HEK293 (cell line): ENCODE measurements at regions not wholly inside any gene's neighbourhood (a gene's known extent, or its start where the extent isn't known, plus 50 kb on each side); places are given as distances from the start of the nearest gene placed in this dataset.

Experiments
- IKZF3 ChIP-seq: fragments of 450-650 bp; IDR thresholded peaks from 2 replicates; pipeline ENCODE4 v1.5.0; 2018; ENCODE audit warnings: missing biosample characterization, mild to moderate bottlenecking, missing genetic modification characterization, moderate library complexity
- RBAK ChIP-seq: fragments of 450-650 bp; formaldehyde crosslinking; IDR thresholded peaks from 2 replicates; pipeline ENCODE4 v1.5.1; 2016; ENCODE audit warnings: missing biosample characterization, missing genetic modification characterization
- WT1 ChIP-seq: fragments of 450-650 bp; formaldehyde crosslinking; IDR thresholded peaks from 2 replicates; pipeline ENCODE4 v1.5.1; 2016; ENCODE audit warnings: missing biosample characterization, missing genetic modification characterization
- ZBTB21 ChIP-seq: fragments of 450-650 bp; formaldehyde crosslinking; IDR thresholded peaks from 2 replicates; pipeline ENCODE4 v1.5.1; 2017; ENCODE audit warnings: missing biosample characterization, missing genetic modification characterization
- ZNF274 ChIP-seq, 2 experiments: fragments of 200-500 bp in 1 of 2; fragments of 450-650 bp in 1 of 2; sonication (Bioruptor generic) in 1 of 2; formaldehyde crosslinking in 1 of 2; IDR thresholded peaks; 2 replicates each; pipeline versions ENCODE4 v1.5.1 to v1.6.1; 2014 to 2016; ENCODE audit warnings: borderline replicate concordance in 1 of 2, inconsistent platforms in 1 of 2, low read length in 1 of 2, missing biosample characterization in 1 of 2, missing genetic modification characterization in 1 of 2
- ZNF677 ChIP-seq: fragments of 450-650 bp; IDR thresholded peaks from 2 replicates; pipeline ENCODE4 v1.5.0; 2018; ENCODE audit warnings: missing biosample characterization, mild to moderate bottlenecking, missing genetic modification characterization, moderate library complexity
- ZNF791 ChIP-seq: fragments of 450-650 bp; formaldehyde crosslinking; IDR thresholded peaks from 2 replicates; pipeline ENCODE4 v1.5.1; 2016; ENCODE audit warnings: missing biosample characterization, missing genetic modification characterization
- TF ChIP-seq, protein P1 (sequence below): fragments of 450-650 bp; formaldehyde crosslinking; IDR thresholded peaks from 2 replicates; pipeline ENCODE4 v1.5.1; 2016; ENCODE audit warnings: missing biosample characterization, missing genetic modification characterization
- TF ChIP-seq, protein P2 (sequence below): fragments of 450-650 bp; formaldehyde crosslinking; IDR thresholded peaks from 2 replicates; pipeline ENCODE4 v1.5.1; 2016; ENCODE audit warnings: missing biosample characterization, missing genetic modification characterization
- TF ChIP-seq, protein P3 (sequence below): fragments of 450-650 bp; formaldehyde crosslinking; IDR thresholded peaks from 2 replicates; pipeline ENCODE4 v1.5.1; 2016; ENCODE audit warnings: missing biosample characterization, missing genetic modification characterization, low read depth
- TF ChIP-seq, protein P4 (sequence below): fragments of 450-650 bp; formaldehyde crosslinking; IDR thresholded peaks from 2 replicates; pipeline ENCODE4 v1.5.1; 2016; ENCODE audit warnings: missing biosample characterization, missing genetic modification characterization

DNA sequence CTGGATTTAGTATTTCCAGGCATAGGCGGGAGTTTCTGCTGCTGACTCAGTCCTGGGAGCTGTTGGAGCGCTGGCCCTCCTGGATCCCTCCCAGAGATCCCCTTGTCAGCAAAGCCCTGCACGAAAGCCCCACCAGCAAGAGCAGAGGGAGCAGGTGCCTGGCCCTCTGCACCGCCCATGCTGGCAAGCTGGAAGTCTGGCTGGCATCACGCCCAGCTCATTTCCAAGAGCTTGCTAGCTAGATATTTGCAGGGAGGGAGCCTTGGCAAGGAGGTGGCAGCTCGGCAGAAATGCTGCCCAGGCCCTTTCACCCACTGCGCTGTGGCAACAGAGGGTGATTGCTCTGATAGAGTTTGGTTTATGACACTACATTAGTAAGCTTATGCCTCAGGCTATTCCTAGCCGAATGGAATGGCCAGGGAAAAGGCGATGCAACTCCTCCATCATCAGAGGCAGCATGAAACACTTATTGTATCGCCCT is 193.9 kb downstream of the EMP1 start:
- TF ChIP-seq, protein P1, sequence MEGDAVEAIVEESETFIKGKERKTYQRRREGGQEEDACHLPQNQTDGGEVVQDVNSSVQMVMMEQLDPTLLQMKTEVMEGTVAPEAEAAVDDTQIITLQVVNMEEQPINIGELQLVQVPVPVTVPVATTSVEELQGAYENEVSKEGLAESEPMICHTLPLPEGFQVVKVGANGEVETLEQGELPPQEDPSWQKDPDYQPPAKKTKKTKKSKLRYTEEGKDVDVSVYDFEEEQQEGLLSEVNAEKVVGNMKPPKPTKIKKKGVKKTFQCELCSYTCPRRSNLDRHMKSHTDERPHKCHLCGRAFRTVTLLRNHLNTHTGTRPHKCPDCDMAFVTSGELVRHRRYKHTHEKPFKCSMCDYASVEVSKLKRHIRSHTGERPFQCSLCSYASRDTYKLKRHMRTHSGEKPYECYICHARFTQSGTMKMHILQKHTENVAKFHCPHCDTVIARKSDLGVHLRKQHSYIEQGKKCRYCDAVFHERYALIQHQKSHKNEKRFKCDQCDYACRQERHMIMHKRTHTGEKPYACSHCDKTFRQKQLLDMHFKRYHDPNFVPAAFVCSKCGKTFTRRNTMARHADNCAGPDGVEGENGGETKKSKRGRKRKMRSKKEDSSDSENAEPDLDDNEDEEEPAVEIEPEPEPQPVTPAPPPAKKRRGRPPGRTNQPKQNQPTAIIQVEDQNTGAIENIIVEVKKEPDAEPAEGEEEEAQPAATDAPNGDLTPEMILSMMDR (tag by site-specific recombination) = no peak
- TF ChIP-seq, protein P2, sequence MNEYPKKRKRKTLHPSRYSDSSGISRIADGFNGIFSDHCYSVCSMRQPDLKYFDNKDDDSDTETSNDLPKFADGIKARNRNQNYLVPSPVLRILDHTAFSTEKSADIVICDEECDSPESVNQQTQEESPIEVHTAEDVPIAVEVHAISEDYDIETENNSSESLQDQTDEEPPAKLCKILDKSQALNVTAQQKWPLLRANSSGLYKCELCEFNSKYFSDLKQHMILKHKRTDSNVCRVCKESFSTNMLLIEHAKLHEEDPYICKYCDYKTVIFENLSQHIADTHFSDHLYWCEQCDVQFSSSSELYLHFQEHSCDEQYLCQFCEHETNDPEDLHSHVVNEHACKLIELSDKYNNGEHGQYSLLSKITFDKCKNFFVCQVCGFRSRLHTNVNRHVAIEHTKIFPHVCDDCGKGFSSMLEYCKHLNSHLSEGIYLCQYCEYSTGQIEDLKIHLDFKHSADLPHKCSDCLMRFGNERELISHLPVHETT (tag by site-specific recombination) = no peak
- TF ChIP-seq ZNF791 (tag by site-specific recombination) = no peak
- TF ChIP-seq, protein P3, sequence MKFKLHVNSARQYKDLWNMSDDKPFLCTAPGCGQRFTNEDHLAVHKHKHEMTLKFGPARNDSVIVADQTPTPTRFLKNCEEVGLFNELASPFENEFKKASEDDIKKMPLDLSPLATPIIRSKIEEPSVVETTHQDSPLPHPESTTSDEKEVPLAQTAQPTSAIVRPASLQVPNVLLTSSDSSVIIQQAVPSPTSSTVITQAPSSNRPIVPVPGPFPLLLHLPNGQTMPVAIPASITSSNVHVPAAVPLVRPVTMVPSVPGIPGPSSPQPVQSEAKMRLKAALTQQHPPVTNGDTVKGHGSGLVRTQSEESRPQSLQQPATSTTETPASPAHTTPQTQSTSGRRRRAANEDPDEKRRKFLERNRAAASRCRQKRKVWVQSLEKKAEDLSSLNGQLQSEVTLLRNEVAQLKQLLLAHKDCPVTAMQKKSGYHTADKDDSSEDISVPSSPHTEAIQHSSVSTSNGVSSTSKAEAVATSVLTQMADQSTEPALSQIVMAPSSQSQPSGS (tag by site-specific recombination) = no peak
- no peak for TF ChIP-seq ZNF677 (tag by site-specific recombination)
- no peak for TF ChIP-seq RBAK
- no peak for TF ChIP-seq IKZF3
- TF ChIP-seq ZNF274 (IDR thresholded peaks at IDR 0.05; ENCODE audit: low read length) = no peak
- no peak for TF ChIP-seq ZNF274 (tag by site-specific recombination; IDR thresholded peaks at IDR 0.05; ENCODE audit: borderline replicate concordance)
- TF ChIP-seq, protein P4, sequence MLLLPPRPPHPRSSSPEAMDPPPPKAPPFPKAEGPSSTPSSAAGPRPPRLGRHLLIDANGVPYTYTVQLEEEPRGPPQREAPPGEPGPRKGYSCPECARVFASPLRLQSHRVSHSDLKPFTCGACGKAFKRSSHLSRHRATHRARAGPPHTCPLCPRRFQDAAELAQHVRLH = no peak
- TF ChIP-seq WT1 = no peak
- no peak for TF ChIP-seq ZBTB21
